ENCODE measurements at regions not wholly inside any gene's neighbourhood (a gene's known extent, or its start where the extent isn't known, plus 50 kb on each side); places are given as distances from the start of the nearest gene placed in this dataset.

DNA sequence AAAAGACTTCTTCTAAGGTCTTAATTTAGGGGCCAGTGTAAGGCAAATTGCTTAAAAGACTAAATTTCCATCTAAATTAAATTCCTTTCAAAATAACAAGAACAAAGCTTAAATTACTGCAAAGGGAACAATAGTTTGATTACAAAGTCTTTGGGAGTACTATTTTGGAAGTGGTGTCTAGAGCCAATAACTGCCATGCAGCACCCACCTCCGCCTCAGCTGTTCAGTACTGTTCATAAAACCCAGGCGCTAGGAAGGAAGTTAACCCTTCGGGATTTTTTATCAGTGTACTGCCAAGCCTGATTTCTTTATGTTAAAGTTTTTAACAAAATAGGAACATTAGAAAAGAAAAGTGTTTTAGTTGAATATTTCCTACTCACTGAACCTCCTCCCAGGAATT is 210.1 kb downstream of the LIG4 start:
- Histone ChIP-seq H3K4me3 (no peak overlapping the region), H3K27me3 (ENCODE audit: control insufficient read depth in 2 of 2, insufficient read depth in 2 of 2, low read length in 2 of 2) (no peaks in the 10 kb centered on the region; a peak in 2 of 5 replicates), H3K4me1 (replicated peaks in 1 of 2; ENCODE audit: control insufficient read depth in 2 of 2, insufficient read depth in 2 of 2, low read length in 2 of 2) (peaks cover 3 to 14% of the 10 kb centered on the region in 2 experiments), H3K79me2 (ENCODE audit: control insufficient read depth, insufficient read depth, low read length) (no peaks in the 10 kb centered on the region), H3K4me2 (ENCODE audit: insufficient read depth, low read length) (no peak overlapping the region), H3K36me3 (ENCODE audit: control insufficient read depth, insufficient read depth, low read length) (no peaks in the 10 kb centered on the region), H2AFZ (ENCODE audit: low read depth, low read length) (0 out of 2 replicates have a peak overlapping the region, but pooled peaks have one; percentile 0), H3K9ac (ENCODE audit: insufficient read depth in 1 of 2, low read depth in 2 of 2, low read length in 2 of 2) (no peak overlapping the region), H3K9me1 (ENCODE audit: control insufficient read depth, insufficient read depth, low read length) (no peaks in the 10 kb centered on the region), H4K20me1 (replicated peaks; ENCODE audit: control insufficient read depth, insufficient read depth, low read length) (no peaks in the 10 kb centered on the region), H3K9me3 (replicated peaks; ENCODE audit: control insufficient read depth, insufficient read depth, low read depth, low read length) (0 out of 2 replicates have a peak, but pooled peaks cover 3% of the 10 kb centered on the region), H3K27ac (ENCODE audit: extremely low read depth, low read depth, low read length) (no peak overlapping the region)
- ChIA-PET CTCF (ENCODE audit: low intra/inter-chr PET ratio) (interaction anchor here (0.7 kb wide), 1 partner anchor 26 kb away, joined by 3 read pairs; no protein-coding TSS in a partner anchor), POLR2A (no interaction called here)
- ATAC-seq (no peak), DNase-seq (ENCODE audit: extremely low read depth in 1 of 4, low spot score in 3 of 4) (peak in 3 of 4 experiments; percentile 29 to 44 (median 40)), FAIRE-seq (no peak)
- intact Hi-C loops (cut with micrococcal nuclease), result loop anchor here (2.0 kb wide), 1 partner anchor 62 kb away; no protein-coding TSS in a partner anchor
- in situ Hi-C loops (cut with MboI), result no loop called here
- 46% methylated on average over 3 of the region's 3 CpGs for whole genome bisulfite sequencing (ENCODE audit: insufficient coverage, low coverage, missing lambda C conversion rate)
- no TSS peak for BruUV-seq (replicated peaks)
- TF ChIP-seq ATF2 (CRISPR knock-in tag; IDR thresholded peaks at IDR 0.05), result no peak
- TF ChIP-seq, protein P1, sequence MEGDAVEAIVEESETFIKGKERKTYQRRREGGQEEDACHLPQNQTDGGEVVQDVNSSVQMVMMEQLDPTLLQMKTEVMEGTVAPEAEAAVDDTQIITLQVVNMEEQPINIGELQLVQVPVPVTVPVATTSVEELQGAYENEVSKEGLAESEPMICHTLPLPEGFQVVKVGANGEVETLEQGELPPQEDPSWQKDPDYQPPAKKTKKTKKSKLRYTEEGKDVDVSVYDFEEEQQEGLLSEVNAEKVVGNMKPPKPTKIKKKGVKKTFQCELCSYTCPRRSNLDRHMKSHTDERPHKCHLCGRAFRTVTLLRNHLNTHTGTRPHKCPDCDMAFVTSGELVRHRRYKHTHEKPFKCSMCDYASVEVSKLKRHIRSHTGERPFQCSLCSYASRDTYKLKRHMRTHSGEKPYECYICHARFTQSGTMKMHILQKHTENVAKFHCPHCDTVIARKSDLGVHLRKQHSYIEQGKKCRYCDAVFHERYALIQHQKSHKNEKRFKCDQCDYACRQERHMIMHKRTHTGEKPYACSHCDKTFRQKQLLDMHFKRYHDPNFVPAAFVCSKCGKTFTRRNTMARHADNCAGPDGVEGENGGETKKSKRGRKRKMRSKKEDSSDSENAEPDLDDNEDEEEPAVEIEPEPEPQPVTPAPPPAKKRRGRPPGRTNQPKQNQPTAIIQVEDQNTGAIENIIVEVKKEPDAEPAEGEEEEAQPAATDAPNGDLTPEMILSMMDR (IDR thresholded peaks at IDR 0.05 in 2 of 3, conservative IDR thresholded peaks at IDR 0.05 in 1 of 3; ENCODE audit: insufficient read depth in 2 of 3, low read depth in 1 of 3, low read length in 3 of 3), result 0 out of 6 replicates have a peak, but pooled peaks of 1 of the 3 experiments have one; percentile 2
- TF ChIP-seq, protein P2, sequence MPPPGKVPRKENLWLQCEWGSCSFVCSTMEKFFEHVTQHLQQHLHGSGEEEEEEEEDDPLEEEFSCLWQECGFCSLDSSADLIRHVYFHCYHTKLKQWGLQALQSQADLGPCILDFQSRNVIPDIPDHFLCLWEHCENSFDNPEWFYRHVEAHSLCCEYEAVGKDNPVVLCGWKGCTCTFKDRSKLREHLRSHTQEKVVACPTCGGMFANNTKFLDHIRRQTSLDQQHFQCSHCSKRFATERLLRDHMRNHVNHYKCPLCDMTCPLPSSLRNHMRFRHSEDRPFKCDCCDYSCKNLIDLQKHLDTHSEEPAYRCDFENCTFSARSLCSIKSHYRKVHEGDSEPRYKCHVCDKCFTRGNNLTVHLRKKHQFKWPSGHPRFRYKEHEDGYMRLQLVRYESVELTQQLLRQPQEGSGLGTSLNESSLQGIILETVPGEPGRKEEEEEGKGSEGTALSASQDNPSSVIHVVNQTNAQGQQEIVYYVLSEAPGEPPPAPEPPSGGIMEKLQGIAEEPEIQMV (tag; conservative IDR thresholded peaks at IDR 0.05; ENCODE audit: low read depth), result no peak
- no peak for TF ChIP-seq SAP30 (IDR thresholded peaks at IDR 0.05; ENCODE audit: borderline replicate concordance, insufficient read depth, low read depth, low read length, poor library complexity, severe bottlenecking)
- TF ChIP-seq DMBX1 (CRISPR knock-in tag; IDR thresholded peaks at IDR 0.05; ENCODE audit: borderline replicate concordance), result no peak
- TF ChIP-seq E2F1 (CRISPR knock-in tag; IDR thresholded peaks at IDR 0.05), result peak; percentile 28; the same call in 1 of the 2 replicates
- TF ChIP-seq KLF1 (tag; IDR thresholded peaks at IDR 0.05), result no peak
- TF ChIP-seq RCOR1 (IDR thresholded peaks at IDR 0.05; ENCODE audit: borderline replicate concordance in 1 of 2, low read depth in 2 of 2, low read length in 2 of 2), result peak in 1 of 2 experiments; percentile 41; a peak in 1 of 4 replicates
- no peak for TF ChIP-seq E2F6 (IDR thresholded peaks at IDR 0.05; ENCODE audit: borderline replicate concordance in 1 of 2, extremely low read depth in 1 of 2, insufficient read depth in 1 of 2, insufficient read length in 1 of 2, low read depth in 1 of 2, low read length in 1 of 2, poor library complexity in 1 of 2, severe bottlenecking in 1 of 2)
- TF ChIP-seq RFX5 (IDR thresholded peaks at IDR 0.05; ENCODE audit: low read depth, low read length), result no peak
- TF ChIP-seq MYC (IDR thresholded peaks at IDR 0.05; ENCODE audit: low read depth, low read length), result 0 out of 2 replicates have a peak, but pooled peaks have one; percentile 19
- TF ChIP-seq MYC (CRISPR knock-in tag; IDR thresholded peaks at IDR 0.05; ENCODE audit: borderline replicate concordance, low read depth), result no peak
- TF ChIP-seq TEAD2 (tag; IDR thresholded peaks at IDR 0.05), result no peak

Data from K562 (cell line).